ENCODE measurements at regions not wholly inside any gene's neighbourhood (a gene's known extent, or its start where the extent isn't known, plus 50 kb on each side); places are given as distances from the start of the nearest gene placed in this dataset.

DNA sequence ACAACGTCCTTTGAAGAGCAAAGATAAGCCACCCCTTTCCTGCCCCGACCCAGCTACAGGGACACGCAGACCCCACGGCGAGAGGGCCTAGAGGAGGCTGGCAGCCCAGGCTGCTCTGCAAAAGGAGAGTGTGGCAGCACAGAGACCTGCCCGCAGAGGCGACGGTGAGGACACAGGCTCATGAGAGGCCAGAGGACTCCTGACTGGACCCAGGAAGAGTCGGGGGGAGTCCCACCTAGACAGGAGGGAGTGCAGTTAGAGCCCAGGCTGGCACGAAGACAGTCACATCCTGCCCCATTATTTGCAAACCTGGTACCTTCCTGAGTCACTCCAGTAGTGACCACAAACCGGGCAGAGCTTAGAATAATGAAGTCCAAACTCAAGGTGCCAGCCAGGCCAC lies 227.7 kb upstream of the CDH4 start:
- TF ChIP-seq ZBTB33 (IDR thresholded peaks at IDR 0.05; ENCODE audit: borderline replicate concordance, low read depth), result no peak
- TF ChIP-seq RAD21 (IDR thresholded peaks at IDR 0.05; ENCODE audit: low read length), result no peak
- TF ChIP-seq, protein P1, sequence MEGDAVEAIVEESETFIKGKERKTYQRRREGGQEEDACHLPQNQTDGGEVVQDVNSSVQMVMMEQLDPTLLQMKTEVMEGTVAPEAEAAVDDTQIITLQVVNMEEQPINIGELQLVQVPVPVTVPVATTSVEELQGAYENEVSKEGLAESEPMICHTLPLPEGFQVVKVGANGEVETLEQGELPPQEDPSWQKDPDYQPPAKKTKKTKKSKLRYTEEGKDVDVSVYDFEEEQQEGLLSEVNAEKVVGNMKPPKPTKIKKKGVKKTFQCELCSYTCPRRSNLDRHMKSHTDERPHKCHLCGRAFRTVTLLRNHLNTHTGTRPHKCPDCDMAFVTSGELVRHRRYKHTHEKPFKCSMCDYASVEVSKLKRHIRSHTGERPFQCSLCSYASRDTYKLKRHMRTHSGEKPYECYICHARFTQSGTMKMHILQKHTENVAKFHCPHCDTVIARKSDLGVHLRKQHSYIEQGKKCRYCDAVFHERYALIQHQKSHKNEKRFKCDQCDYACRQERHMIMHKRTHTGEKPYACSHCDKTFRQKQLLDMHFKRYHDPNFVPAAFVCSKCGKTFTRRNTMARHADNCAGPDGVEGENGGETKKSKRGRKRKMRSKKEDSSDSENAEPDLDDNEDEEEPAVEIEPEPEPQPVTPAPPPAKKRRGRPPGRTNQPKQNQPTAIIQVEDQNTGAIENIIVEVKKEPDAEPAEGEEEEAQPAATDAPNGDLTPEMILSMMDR (IDR thresholded peaks at IDR 0.05), result no peak
- TF ChIP-seq EP300 (IDR thresholded peaks at IDR 0.05; ENCODE audit: borderline replicate concordance in 1 of 2, low read depth in 1 of 2, low read length in 1 of 2), result no peak
- TF ChIP-seq, protein P2, sequence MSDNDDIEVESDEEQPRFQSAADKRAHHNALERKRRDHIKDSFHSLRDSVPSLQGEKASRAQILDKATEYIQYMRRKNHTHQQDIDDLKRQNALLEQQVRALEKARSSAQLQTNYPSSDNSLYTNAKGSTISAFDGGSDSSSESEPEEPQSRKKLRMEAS (IDR thresholded peaks at IDR 0.05; ENCODE audit: low read depth), result no peak
- no peak for TF ChIP-seq JUND (IDR thresholded peaks at IDR 0.05)
- no peak for TF ChIP-seq YY1 (IDR thresholded peaks at IDR 0.05; ENCODE audit: low read depth)
- no peak for TF ChIP-seq POLR2AphosphoS5 (IDR thresholded peaks at IDR 0.05; ENCODE audit: low read depth, low read length)
- TF ChIP-seq SIN3A (IDR thresholded peaks at IDR 0.05; ENCODE audit: borderline replicate concordance, low read depth, low read length), result no peak

Data from SK-N-SH (cell line).